Activated gamma-delta T cell treated with anti-CD3 and anti-CD28 coated beads, Interleukin-2, amount 50 U/mL, for 16 hours (primary cell): ENCODE measurements at regions not wholly inside any gene's neighbourhood (a gene's known extent, or its start where the extent isn't known, plus 50 kb on each side); places are given as distances from the start of the nearest gene placed in this dataset.
"Not testable (repeated sequence)": the region's sequence is repeated elsewhere in the genome, so short reads cannot be mapped to it uniquely, and the experiment has no call there.

Experiments used
- DNase-seq: peaks from one replicate; pipeline ENCODE4 v3.0.0-alpha.2; 2020; ENCODE audit warnings: low read depth

- DNase-seq = no peak
Measured at GRCh38 chr3:177778633-177779032, 581.4 kb upstream of the TBL1XR1 start.

- no peak for DNase-seq
Measured at GRCh38 chr3:177781686-177782161, 584.4 kb upstream of the TBL1XR1 start.

GRCh38 chr3:177783338-177783737 is 586.1 kb upstream of the TBL1XR1 start:
- DNase-seq = no peak

- no peak for DNase-seq
Measured at GRCh38 chr3:177783767-177784166, 586.5 kb upstream of the TBL1XR1 start.

DNA sequence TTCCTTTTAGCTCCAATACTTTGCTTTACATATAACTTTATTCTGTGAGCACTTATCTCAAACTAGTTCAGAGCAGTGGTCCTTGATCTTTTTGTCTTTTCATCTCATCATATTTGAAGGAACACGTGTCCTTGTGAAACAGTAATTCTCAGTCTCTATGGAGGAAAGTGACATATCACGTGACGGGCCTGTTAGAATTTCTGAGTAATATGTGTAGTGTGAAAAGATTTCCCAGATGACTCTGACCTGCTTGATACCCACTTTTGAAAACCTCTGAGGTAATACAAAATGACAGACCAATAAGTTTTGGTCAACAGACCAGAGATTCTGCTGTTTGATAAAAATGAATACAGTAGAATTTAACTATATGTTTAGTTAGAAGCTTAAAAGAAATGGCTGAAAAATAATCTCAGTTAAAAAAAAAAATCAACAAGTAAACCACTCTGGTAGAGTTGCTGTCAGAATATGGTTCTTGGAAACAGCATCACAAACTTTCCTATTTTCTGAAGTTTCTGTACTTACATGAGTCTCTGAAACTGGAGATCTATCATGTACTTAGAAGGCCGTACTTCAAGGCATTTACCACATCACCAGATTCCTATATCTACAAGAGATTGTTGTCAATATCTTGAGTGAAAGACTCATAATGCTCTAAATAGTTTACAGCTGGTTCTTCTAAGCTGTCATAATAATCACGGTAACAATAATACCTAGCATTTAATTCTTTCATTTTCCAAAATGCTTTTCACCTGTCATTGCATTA is 590.2 kb upstream of the TBL1XR1 start:
- DNase-seq = no peak

GRCh38 chr3:177789500-177789899 is 592.2 kb upstream of the TBL1XR1 start:
- no peak for DNase-seq

GRCh38 chr3:177792311-177793030 is 595.2 kb upstream of the TBL1XR1 start:
- no peak for DNase-seq

GRCh38 chr3:177793451-177793850 is 596.2 kb upstream of the TBL1XR1 start:
- no peak for DNase-seq

- no peak for DNase-seq
Measured at GRCh38 chr3:177795216-177795615, 597.9 kb upstream of the TBL1XR1 start.

- no peak for DNase-seq
Measured at GRCh38 chr3:177795859-177796258, 598.6 kb upstream of the TBL1XR1 start.

GRCh38 chr3:177800147-177800546 is 602.9 kb upstream of the TBL1XR1 start:
- DNase-seq = not testable (repeated sequence)

DNA sequence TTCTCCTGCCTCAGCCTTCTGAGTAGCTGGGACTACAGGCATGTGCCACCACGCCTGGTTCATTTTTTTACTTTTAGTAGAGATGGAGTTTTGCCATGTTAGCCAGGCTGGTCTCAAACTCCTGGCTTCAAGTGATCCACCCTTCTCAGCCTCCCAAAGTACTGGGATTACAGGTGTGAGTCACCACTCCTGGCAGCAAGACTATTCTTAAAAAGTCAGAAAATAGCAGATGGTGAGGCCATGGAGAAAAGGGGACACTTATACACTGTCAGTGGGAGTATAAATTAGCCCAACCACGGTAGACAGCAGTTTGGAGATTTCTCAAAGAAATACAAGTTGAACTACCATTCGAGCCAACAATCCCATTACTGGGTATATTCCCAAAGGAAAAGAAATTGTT is 603.3 kb upstream of the TBL1XR1 start:
- DNase-seq = no peak

GRCh38 chr3:177802151-177802900 is 605.0 kb upstream of the TBL1XR1 start:
- no peak for DNase-seq

GRCh38 chr3:177803500-177803899 is 606.2 kb upstream of the TBL1XR1 start:
- DNase-seq = no peak

DNA sequence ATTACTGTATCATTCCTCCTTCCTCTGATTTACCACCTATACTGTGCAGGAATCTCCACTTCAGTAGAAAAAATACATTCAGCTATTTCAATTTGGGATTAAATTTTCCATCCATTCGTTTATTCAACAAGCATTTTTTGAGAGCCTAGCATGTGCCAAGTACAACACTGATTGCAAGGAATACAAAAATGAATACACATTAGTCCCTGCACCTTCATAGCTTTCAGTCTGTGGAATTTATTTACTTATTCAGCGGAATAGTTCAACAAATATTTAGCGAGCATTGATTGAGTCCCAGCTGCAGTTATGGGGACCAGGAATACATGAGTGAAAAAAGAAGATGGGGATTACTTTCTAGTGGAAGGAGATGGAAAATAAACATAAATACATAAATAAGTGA is 606.8 kb upstream of the TBL1XR1 start:
- no peak for DNase-seq

DNA sequence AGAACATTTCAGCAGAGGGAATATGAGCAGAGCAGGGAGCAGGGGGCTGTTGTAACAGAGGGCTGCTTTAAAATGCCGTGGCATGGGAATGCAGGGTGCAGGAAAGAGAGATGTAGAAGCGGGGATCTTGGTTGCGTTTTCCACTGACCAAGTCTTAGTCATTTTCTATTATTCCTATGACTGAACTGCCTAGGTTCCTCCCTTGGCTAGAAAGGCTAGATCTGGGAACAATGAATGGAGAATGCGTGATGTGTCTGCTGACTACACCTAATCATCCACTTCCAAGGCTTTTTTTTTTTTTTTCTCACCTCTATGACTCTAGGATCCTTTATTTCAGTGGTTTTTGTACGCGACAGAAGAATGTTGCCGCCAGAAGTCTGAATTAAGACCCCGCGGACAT is 607.4 kb upstream of the TBL1XR1 start:
- DNase-seq = no peak

- no peak for DNase-seq
Measured at GRCh38 chr3:177807150-177807875, 610.0 kb upstream of the TBL1XR1 start.

DNA sequence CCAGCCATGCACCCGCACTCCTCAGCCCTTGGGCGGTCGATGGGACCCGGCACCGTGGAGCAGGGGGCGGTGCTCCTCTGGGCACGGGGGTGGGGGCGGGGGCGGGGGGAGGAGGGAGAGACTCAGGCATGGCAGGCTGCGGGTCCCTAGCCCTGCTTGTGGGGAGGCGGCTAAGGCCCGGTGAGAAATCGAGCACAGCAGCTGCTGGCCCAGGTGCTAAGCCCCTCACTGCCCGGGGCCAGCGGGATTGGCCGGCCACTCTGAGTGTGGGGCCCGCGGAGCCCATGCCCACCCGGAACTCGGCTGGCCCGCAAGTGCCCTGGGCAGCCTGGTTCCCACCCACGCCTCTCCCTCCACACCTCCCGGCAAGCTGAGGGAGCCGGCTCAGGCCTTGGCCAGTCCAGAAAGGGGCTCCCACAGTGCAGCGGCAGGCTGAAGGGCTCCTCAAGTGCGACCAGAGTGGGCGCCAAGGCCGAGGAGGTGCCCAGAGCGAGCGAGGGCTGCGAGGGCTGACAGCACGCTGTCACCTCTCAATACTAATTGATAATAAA is 611.7 kb upstream of the TBL1XR1 start:
- not testable (repeated sequence) for DNase-seq

DNA sequence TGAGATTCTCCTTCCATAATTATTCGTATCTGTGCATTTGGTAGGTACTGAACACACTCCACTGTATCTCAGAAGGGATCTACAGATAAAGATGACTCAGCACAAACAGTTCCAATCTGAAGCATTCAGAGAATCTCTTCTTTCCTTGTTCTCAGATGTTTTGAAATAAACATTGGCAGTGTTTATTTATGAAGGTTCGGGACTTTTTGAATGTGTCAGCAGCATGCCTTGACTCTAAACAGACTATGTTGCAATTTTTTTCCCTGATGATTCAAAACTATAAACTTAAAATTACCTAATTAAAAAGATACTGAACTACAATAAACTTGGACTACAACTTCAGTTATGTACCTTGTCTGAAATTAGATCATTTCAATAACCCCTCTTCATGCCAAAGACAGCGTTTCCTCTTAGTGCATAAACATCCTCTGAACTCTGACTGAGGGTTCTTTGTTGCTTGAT is 612.9 kb upstream of the TBL1XR1 start:
- no peak for DNase-seq

DNA sequence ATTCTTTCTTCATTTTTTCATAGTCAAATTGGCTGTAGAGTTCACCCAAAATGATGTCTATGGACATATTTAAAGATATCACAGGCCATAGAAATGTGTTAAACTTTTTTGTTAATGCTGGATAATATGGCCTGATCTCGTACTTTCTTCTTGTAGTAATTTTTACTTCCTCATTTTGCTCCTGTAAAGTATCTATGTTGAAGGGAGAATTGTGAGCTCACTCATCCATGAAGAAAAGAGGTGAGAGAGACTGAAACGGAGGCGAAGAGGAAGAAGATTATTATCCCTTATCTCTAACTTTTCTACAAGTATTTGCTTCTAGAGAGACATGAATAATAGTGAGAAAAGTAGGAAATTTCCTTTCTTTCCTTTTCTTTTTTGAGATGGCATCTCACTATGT is 613.8 kb upstream of the TBL1XR1 start:
- no peak for DNase-seq

GRCh38 chr3:177811835-177812234 is 614.6 kb upstream of the TBL1XR1 start:
- no peak for DNase-seq

- DNase-seq = no peak
Measured at GRCh38 chr3:177812492-177812891, 615.2 kb upstream of the TBL1XR1 start.
